Hepatocyte (in vitro differentiated cells): ENCODE measurements at regions not wholly inside any gene's neighbourhood (a gene's known extent, or its start where the extent isn't known, plus 50 kb on each side); places are given as distances from the start of the nearest gene placed in this dataset.

Experiments used
- DNase-seq: peaks from one replicate; pipeline ENCODE4 v3.0.0-alpha.2; 2016; ENCODE audit warnings: low spot score
- H2AFZ ChIP-seq: fragments of 200-600 bp; sonication (generic); 2 replicates; pipeline ENCODE4 v1.6.0; 2016; ENCODE audit warnings: antibody characterized with exemption, mild to moderate bottlenecking
- H3K27ac ChIP-seq: fragments of 200-600 bp; sonication (generic); 2 replicates; pipeline ENCODE4 v1.5.1; 2016; ENCODE audit warnings: mild to moderate bottlenecking
- H3K27me3 ChIP-seq: fragments of 200-600 bp; sonication (generic); 2 replicates; pipeline ENCODE4 v1.6.1; 2016
- H3K36me3 ChIP-seq: fragments of 200-600 bp; sonication (generic); replicated peaks from 2 replicates; pipeline ENCODE4 v1.5.1; 2016; ENCODE audit warnings: low read depth; ENCODE audit not compliant: insufficient read depth
- H3K4me1 ChIP-seq: fragments of 200-600 bp; sonication (generic); 2 replicates; pipeline ENCODE4 v1.5.1; 2016; ENCODE audit warnings: mild to moderate bottlenecking, moderate library complexity; ENCODE audit not compliant: insufficient read depth
- H3K4me2 ChIP-seq: fragments of 200-600 bp; sonication (generic); 2 replicates; pipeline ENCODE4 v1.6.0; 2016
- H3K4me3 ChIP-seq: fragments of 200-600 bp; sonication (generic); 2 replicates; pipeline ENCODE4 v1.5.1; 2016; ENCODE audit warnings: mild to moderate bottlenecking
- H3K79me2 ChIP-seq: fragments of 200-600 bp; sonication (generic); 2 replicates; pipeline ENCODE4 v1.6.0; 2017; ENCODE audit warnings: mild to moderate bottlenecking
- H3K9me2 ChIP-seq: fragments of 200-600 bp; sonication (generic); replicated peaks from 2 replicates; pipeline ENCODE4 v1.6.0; 2017; ENCODE audit warnings: mild to moderate bottlenecking; ENCODE audit not compliant: insufficient read depth
- H3K9me3 ChIP-seq: fragments of 200-600 bp; sonication (generic); 2 replicates; pipeline ENCODE4 v1.5.1; 2016; ENCODE audit warnings: low read depth, mild to moderate bottlenecking
- H4K20me1 ChIP-seq: fragments of 200-600 bp; sonication (generic); 2 replicates; pipeline ENCODE4 v1.6.0; 2016; ENCODE audit warnings: mild to moderate bottlenecking; ENCODE audit not compliant: insufficient read depth, poor library complexity, severe bottlenecking
- CTCF ChIP-seq: fragments of 200-600 bp; sonication (generic); IDR thresholded peaks from 2 replicates; pipeline ENCODE4 v1.5.1; 2016; ENCODE audit warnings: antibody characterized with exemption, mild to moderate bottlenecking; ENCODE audit not compliant: poor library complexity
- EZH2 ChIP-seq: fragments of 200-600 bp; sonication (generic); IDR thresholded peaks from 2 replicates; pipeline ENCODE4 v1.6.1; 2016; ENCODE audit warnings: antibody characterized with exemption, mild to moderate bottlenecking, borderline replicate concordance
- EZH2phosphoT487 ChIP-seq: fragments of 200-600 bp; sonication (generic); IDR thresholded peaks from one replicate; pipeline ENCODE4 v1.6.1; 2018; ENCODE audit warnings: antibody characterized with exemption, mild to moderate bottlenecking, low read depth, moderate library complexity; ENCODE audit not compliant: unreplicated experiment, severe bottlenecking
- WGBS: methylation state at CpG from one replicate; pipeline ENCODE4 v1.1.6; 2016; ENCODE audit warnings: low lambda C conversion rate; ENCODE audit errors: missing lambda C conversion rate; 5-methylcytosine and 5-hydroxymethylcytosine counted together

- H3K4me3 ChIP-seq = no peak overlapping the region
- no peaks in the 10 kb centered on the region for H4K20me1 ChIP-seq
- H3K36me3 ChIP-seq = no peaks in the 10 kb centered on the region
- WGBS = 70% methylated on average over 3 of the region's 3 CpGs
- H3K4me2 ChIP-seq = no peak overlapping the region
- no peaks in the 10 kb centered on the region for H3K4me1 ChIP-seq
- H3K27me3 ChIP-seq = no peaks in the 10 kb centered on the region
- no peaks in the 10 kb centered on the region for H3K9me2 ChIP-seq
- TF ChIP-seq EZH2phosphoT487 = no peak
- no peak for TF ChIP-seq CTCF
- TF ChIP-seq EZH2 = no peak
- H2AFZ ChIP-seq = no peak overlapping the region
- H3K79me2 ChIP-seq = no peaks in the 10 kb centered on the region
- H3K9me3 ChIP-seq = no peaks in the 10 kb centered on the region
- DNase-seq = no peak
- no peak overlapping the region for H3K27ac ChIP-seq
Measured at GRCh38 chr9:32265037-32265436, 119.4 kb upstream of the ACO1 start.

GRCh38 chr9:32278991-32279390 lies 105.5 kb upstream of the ACO1 start:
- H3K4me1 ChIP-seq = no peaks in the 10 kb centered on the region
- H3K4me2 ChIP-seq = no peak overlapping the region
- H2AFZ ChIP-seq = no peak overlapping the region
- H3K4me3 ChIP-seq = no peak overlapping the region
- H3K9me2 ChIP-seq = no peaks in the 10 kb centered on the region
- H3K27me3 ChIP-seq = no peaks in the 10 kb centered on the region
- no peaks in the 10 kb centered on the region for H3K9me3 ChIP-seq
- no peak for DNase-seq
- no peak overlapping the region for H3K27ac ChIP-seq
- H4K20me1 ChIP-seq = no peaks in the 10 kb centered on the region
- H3K36me3 ChIP-seq = no peaks in the 10 kb centered on the region
- H3K79me2 ChIP-seq = no peaks in the 10 kb centered on the region
- TF ChIP-seq EZH2 (no peak), EZH2phosphoT487 (no peak), CTCF (no peak)

GRCh38 chr9:32289756-32290155 lies 94.7 kb upstream of the ACO1 start:
- H3K4me1 ChIP-seq = no peaks in the 10 kb centered on the region
- no peak overlapping the region for H2AFZ ChIP-seq
- no peak overlapping the region for H3K4me2 ChIP-seq
- no peaks in the 10 kb centered on the region for H3K36me3 ChIP-seq
- no peak for DNase-seq
- H3K9me3 ChIP-seq = no peaks in the 10 kb centered on the region
- no peaks in the 10 kb centered on the region for H3K27me3 ChIP-seq
- H3K9me2 ChIP-seq = no peaks in the 10 kb centered on the region
- 92% methylated on average over 3 of the region's 3 CpGs for WGBS
- H3K27ac ChIP-seq = no peak overlapping the region
- no peaks in the 10 kb centered on the region for H3K79me2 ChIP-seq
- no peak overlapping the region for H3K4me3 ChIP-seq
- no peak for TF ChIP-seq EZH2phosphoT487
- H4K20me1 ChIP-seq = no peaks in the 10 kb centered on the region

- H3K9me3 ChIP-seq = no peaks in the 10 kb centered on the region
- no peak overlapping the region for H3K4me3 ChIP-seq
- no peak for TF ChIP-seq EZH2
- TF ChIP-seq CTCF = no peak
- TF ChIP-seq EZH2phosphoT487 = no peak
- DNase-seq = no peak
- no peak overlapping the region for H3K27ac ChIP-seq
- no peaks in the 10 kb centered on the region for H3K79me2 ChIP-seq
- H3K4me2 ChIP-seq = no peak overlapping the region
- no peaks in the 10 kb centered on the region for H4K20me1 ChIP-seq
- WGBS = 90% methylated on average over 3 of the region's 3 CpGs
- H3K4me1 ChIP-seq = no peaks in the 10 kb centered on the region
- H3K27me3 ChIP-seq = no peaks in the 10 kb centered on the region
- no peak overlapping the region for H2AFZ ChIP-seq
- no peaks in the 10 kb centered on the region for H3K9me2 ChIP-seq
- no peaks in the 10 kb centered on the region for H3K36me3 ChIP-seq
Measured at GRCh38 chr9:32291370-32291769, 93.1 kb upstream of the ACO1 start.
